HG02763 (cell line): ENCODE measurements at regions not wholly inside any gene's neighbourhood (a gene's known extent, or its start where the extent isn't known, plus 50 kb on each side); places are given as distances from the start of the nearest gene placed in this dataset.
"Not testable (repeated sequence)": the region's sequence is repeated elsewhere in the genome, so short reads cannot be mapped to it uniquely, and the experiment has no call there.

ENCODE experiments used
- ATAC-seq: cut with Tn5 transposase; IDR thresholded peaks from one replicate; pipeline ENCODE4 v1.9.1; 2021; ENCODE audit warnings: mild to moderate bottlenecking, moderate library complexity; ENCODE audit not compliant: unreplicated experiment

GRCh38 chr12:83660727-83661358 lies 974.1 kb downstream of the TMTC2 start:
- no peak for ATAC-seq

DNA sequence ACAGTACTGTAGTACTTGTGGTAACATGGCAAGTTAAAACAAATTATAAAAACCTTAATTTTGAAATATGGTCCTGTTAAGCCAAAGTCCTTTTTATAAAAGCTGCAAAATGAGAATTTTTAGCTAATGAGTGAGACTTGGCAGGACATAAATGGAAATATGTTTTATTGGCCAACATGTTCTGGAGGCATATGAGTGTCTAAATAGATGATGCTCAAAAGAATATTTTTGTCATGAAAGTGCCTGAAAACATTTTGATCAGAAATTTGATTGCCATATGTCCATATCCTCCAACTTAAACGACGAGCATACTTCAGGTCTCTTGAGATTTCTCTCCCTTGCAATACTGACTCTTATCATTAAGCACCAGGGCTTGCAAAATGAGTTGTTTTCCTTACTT lies 972.6 kb downstream of the TMTC2 start:
- no peak for ATAC-seq

GRCh38 chr12:83656004-83656403 lies 969.3 kb downstream of the TMTC2 start:
- ATAC-seq, result no peak

GRCh38 chr12:83642205-83642604 lies 955.5 kb downstream of the TMTC2 start:
- no peak for ATAC-seq

- ATAC-seq, result no peak
Measured at GRCh38 chr12:83641789-83642188, 955.1 kb downstream of the TMTC2 start.

DNA sequence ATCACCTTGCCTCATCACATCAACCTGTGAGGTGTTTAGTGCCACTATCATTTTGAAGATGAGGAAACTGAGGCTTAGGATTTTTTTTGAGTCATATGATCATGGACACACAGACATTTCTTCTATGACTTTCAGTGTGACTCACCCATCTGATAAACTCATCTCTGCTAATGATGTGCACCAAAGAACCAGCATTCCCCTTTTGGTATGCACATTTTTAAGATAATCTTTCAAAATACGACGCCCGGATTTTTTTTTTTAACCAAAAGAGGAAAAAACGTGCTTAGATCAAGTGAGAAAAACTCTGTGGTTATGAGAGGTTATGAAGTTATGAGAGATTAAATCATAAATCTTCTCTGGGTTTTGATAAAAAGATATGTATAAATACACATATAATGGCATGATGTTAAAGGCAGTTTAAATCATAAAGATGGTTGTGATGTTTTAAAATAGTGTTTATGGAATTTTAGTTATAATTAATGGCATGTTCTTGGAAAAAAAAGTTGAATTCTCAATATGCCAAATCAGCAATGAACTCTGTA lies 948.1 kb downstream of the TMTC2 start:
- no peak for ATAC-seq

DNA sequence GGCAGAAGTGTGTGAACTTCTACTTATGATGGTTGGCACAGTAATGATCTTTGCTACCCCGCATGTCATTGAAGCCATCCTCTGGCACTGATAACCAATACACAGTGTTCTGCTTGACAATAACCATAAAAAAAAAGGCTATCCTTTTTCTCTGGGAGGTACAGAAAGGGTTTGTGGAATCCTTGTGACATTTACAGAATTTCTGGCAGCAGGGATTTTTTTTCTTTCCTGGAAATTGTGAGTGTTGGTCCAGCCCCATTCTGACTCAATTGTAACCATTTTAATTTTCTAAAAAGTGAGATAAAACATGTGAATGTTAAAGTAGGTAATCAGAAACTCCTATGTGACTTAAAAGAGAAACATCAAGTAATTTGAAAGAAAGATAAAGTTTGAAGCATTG lies 943.8 kb downstream of the TMTC2 start:
- ATAC-seq, result no peak

DNA sequence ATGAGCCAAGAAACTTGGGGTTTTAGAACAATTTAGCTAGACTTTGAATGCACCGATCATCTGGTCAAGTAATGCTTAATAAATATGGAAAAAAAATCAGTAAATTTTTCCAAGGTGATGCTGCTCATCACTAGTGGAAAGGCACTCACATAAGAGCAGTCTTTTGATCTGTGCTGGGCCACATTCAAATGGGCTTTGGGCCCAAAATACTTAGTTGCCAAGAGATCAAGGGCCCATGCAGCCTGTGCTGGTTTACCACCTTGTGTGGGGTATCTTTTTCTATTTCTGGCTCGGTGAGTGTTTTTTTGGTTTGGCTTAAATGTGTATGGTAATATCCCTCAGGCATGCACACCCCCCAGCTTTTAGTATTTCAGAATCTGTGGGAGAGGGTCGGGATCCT lies 943.2 kb downstream of the TMTC2 start:
- no peak for ATAC-seq

DNA sequence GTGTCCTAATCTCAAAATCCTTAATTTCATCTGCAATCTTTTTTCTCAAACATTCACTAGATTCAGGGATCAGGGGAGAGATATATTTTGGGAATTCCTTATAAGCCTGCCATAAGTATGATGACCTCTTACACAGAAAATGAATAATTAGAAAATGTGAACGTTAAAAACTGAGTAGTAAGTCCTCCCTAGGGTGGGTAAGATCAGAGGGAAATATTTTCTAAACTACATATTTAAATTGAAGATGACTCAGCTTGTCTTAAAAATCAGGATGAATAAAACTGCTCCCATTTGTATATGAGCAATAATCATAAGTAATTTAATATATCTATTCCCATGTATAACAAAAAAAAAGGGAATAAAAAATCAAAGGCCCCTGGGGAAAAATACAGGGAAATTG lies 935.5 kb downstream of the TMTC2 start:
- no peak for ATAC-seq

DNA sequence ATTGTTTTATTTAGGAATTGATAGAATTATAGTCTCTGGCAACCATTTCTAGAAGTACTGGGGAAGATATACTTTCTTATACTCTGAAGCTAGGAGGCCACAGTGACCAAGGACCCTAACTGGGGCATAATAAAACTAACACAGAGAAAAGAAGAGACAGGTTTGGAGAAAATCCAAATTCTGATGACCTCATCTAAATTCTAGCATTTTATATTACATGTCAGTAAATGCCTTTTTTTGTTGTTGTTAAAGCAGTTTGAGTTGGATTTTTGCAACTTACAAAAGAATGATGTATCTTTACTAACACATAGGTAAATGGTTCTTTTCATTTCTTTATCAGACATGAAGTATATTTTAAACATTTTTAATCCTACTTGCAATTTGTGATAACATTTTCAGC lies 933.3 kb downstream of the TMTC2 start:
- no peak for ATAC-seq

DNA sequence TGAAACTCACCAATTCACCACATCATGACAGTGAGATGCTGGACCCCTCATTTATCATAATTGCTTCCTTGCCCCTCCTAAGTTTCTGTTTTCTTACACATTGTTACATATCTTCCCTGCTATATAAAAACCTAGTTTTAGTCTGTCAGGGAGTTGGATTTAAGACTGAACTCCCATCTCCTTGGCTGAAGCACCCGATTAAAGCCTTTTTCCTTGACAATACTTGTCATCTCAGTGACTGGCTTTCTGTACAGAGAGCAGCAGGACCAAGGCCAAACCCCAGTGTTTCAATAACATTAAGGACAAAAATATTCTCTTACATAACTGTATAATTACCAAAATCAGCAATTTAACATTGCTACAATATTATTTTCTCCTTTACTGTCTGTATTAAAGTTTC lies 928.4 kb downstream of the TMTC2 start:
- ATAC-seq, result no peak

- no peak for ATAC-seq
Measured at GRCh38 chr12:83613586-83614110, 926.9 kb downstream of the TMTC2 start.

DNA sequence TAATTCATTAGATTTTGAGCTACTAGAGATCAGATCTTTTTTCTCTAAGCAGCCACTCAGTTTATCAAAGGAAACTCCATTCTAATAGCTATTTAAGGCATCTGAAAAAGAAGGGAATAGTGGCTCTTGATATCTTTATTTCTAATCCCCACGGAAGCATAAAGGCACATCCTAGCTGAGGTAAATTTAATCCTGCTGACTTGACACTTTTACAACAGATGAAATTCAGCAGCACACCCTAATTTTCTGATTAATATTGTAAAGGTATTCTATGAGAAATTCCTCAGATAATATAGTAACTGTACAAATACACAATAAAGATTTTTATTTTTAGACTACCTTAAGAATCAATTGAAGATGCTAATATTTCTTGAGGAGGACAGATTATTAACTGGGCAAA lies 916.4 kb downstream of the TMTC2 start:
- ATAC-seq, result no peak

GRCh38 chr12:83575326-83575725 lies 888.6 kb downstream of the TMTC2 start:
- ATAC-seq, result no peak

- ATAC-seq, result no peak
Measured at GRCh38 chr12:83574142-83574541, 887.4 kb downstream of the TMTC2 start.

DNA sequence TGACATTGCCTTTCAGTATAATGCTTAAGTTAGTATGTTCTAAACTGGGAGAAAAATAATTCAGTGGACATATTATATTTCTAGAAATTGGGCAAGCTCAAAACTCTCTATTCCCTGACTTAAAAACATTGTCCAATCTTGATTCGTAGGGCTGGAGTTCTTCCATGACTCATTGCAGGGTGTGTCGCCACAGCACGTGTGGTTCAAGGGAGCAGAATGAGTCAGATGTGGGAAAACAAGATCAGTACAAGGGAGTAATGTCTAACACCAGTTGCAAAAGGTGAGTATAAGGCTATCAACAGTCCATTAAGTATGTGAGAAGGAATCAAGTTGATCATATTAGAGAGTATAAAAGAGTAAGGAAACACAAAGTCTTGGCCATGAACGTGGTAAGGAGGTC lies 887.0 kb downstream of the TMTC2 start:
- no peak for ATAC-seq

GRCh38 chr12:83559650-83560049 lies 872.9 kb downstream of the TMTC2 start:
- no peak for ATAC-seq

DNA sequence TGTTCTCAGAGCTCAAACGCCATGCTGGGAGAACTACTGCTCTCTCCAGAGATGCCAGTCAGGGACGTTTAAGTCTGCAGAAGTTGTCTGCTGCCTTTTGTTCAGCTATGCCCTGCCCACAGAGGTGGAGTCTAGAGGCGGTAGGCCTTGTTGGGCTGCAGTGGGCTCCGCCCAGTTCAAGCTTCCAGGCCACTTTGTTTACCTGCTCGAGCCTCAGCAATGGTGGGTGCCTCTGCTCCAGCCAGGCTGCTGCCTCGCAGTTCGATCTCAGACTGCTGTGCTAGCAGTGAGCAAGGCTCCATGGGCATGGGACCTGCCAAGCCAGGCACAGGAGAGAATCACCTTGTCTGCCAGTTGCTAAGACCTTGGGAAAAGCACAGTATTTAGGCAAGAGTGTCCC lies 869.3 kb downstream of the TMTC2 start:
- ATAC-seq, result not testable (repeated sequence)

DNA sequence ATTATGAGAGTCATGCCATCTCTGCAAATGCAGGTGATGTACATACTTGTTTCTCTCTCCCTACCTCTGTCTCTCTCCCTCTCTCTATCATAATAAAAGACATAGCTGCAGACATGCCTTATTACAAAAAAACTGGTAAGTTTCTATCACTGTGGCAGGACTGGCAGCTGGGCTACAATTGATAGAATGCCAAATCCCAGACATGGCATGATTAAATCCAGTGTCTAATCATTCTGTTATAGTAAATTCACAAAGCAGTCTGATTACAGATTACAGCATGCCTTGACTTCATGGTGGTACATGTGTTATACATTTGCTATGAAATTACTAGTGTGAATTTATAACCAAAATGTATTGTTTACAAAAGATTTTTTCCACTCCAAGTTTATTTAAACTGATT lies 854.7 kb downstream of the TMTC2 start:
- ATAC-seq, result no peak

- no peak for ATAC-seq
Measured at GRCh38 chr12:83538361-83538965, 851.8 kb downstream of the TMTC2 start.

DNA sequence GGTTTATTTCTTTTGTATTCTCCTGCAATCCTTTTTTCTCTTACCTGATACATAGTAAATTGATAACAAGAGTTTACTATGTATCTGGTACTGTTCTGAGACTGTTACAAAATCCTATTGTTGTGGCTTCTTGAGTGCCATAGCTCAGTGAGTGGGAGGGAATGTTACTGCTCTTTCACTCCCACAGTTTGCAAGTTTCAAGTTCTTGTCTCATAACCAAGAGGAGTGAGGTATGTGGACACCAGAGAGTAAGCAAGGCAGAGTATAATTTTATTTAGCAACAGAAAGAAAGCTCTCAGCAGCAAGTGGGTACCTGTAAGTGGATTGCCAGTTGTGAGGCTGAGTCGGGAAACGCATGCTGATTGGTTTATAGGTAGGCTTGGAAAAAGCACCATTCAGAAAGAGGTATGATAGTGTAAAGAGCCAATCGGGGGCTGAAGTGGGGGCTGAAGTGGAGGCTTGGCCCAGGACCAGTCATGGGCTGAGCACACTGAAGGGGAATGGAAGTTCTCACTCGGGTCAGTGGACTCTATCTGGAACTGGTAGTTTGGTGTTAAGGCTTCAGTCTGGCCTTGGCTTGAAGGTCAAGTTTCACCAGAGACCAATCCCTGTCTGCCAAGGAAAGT lies 850.8 kb downstream of the TMTC2 start:
- ATAC-seq, result no peak

- ATAC-seq, result no peak
Measured at GRCh38 chr12:83536496-83536895, 849.8 kb downstream of the TMTC2 start.
